HEK293T (cell line): ENCODE measurements at regions not wholly inside any gene's neighbourhood (a gene's known extent, or its start where the extent isn't known, plus 50 kb on each side); places are given as distances from the start of the nearest gene placed in this dataset.

Source experiments
- CTCF ChIA-PET: fragments of 350-600 bp; formaldehyde crosslinking; extraction: SDS; loops from one replicate; lab custom pipeline; 2021; ENCODE audit warnings: antibody characterized with exemption, inconsistent platforms; lab: Yijun Ruan, JAX
- POLR2A ChIA-PET: fragments of 350-600 bp; formaldehyde crosslinking; extraction: SDS; loops from one replicate; lab custom pipeline; 2020; ENCODE audit warnings: antibody characterized with exemption, inconsistent platforms; lab: Yijun Ruan, JAX
- DNase-seq: peaks from one replicate; pipeline ENCODE4 v3.0.0; 2012; ENCODE audit warnings: mixed read lengths; ENCODE audit errors: extremely low spot score
- ARNT ChIP-seq: fragments of 450-650 bp; IDR thresholded peaks from 2 replicates; pipeline ENCODE4 v1.6.1; 2017; ENCODE audit warnings: mild to moderate bottlenecking
- BHLHE40 ChIP-seq: fragments of 450-650 bp; IDR thresholded peaks from 2 replicates; pipeline ENCODE4 v1.6.1; 2016; ENCODE audit warnings: mild to moderate bottlenecking, moderate library complexity, borderline replicate concordance
- CTBP1 ChIP-seq: fragments of 450-650 bp; IDR thresholded peaks from 2 replicates; pipeline ENCODE4 v1.6.1; 2016; ENCODE audit warnings: borderline replicate concordance
- ELF4 ChIP-seq: fragments of 450-650 bp; IDR thresholded peaks from 2 replicates; pipeline ENCODE4 v1.6.1; 2017; ENCODE audit warnings: antibody characterized with exemption
- FOXA1 ChIP-seq: fragments of 450-650 bp; IDR thresholded peaks from 2 replicates; pipeline ENCODE4 v1.6.1; 2016; ENCODE audit warnings: mild to moderate bottlenecking
- FOXK2 ChIP-seq: fragments of 450-650 bp; IDR thresholded peaks from 2 replicates; pipeline ENCODE4 v1.6.1; 2016; ENCODE audit warnings: mild to moderate bottlenecking
- FOXM1 ChIP-seq: fragments of 450-650 bp; IDR thresholded peaks from 2 replicates; pipeline ENCODE4 v1.6.1; 2017; ENCODE audit warnings: mild to moderate bottlenecking, borderline replicate concordance
- HDGF ChIP-seq: fragments of 450-650 bp; IDR thresholded peaks from 2 replicates; pipeline ENCODE4 v1.6.1; 2017; ENCODE audit warnings: antibody characterized with exemption, borderline replicate concordance
- L3MBTL2 ChIP-seq: fragments of 450-650 bp; conservative IDR thresholded peaks from 2 replicates; pipeline ENCODE4 v1.6.1; 2016; ENCODE audit warnings: mild to moderate bottlenecking
- LEF1 ChIP-seq: fragments of 450-650 bp; IDR thresholded peaks from 2 replicates; pipeline ENCODE4 v1.6.1; 2017; ENCODE audit warnings: mild to moderate bottlenecking, borderline replicate concordance
- NFRKB ChIP-seq: fragments of 450-650 bp; IDR thresholded peaks from 2 replicates; pipeline ENCODE4 v1.6.1; 2016; ENCODE audit warnings: mild to moderate bottlenecking, moderate library complexity
- PKNOX1 ChIP-seq: fragments of 450-650 bp; IDR thresholded peaks from 2 replicates; pipeline ENCODE4 v1.6.1; 2016
- SP1 ChIP-seq: fragments of 450-650 bp; IDR thresholded peaks from 2 replicates; pipeline ENCODE4 v1.6.1; 2017
- SUZ12 ChIP-seq: fragments of 450-650 bp; IDR thresholded peaks from 2 replicates; pipeline ENCODE4 v1.6.1; 2016; ENCODE audit warnings: mild to moderate bottlenecking
- TARDBP ChIP-seq: fragments of 450-650 bp; IDR thresholded peaks from 2 replicates; pipeline ENCODE4 v1.6.1; 2016
- ZNF384 ChIP-seq: fragments of 450-650 bp; IDR thresholded peaks from 2 replicates; pipeline ENCODE4 v1.6.1; 2016

- no peak for DNase-seq
- TF ChIP-seq ARNT (no peak), HDGF (no peak), L3MBTL2 (no peak), PKNOX1 (no peak), BHLHE40 (no peak), CTBP1 (no peak), FOXM1 (no peak), ELF4 (no peak), LEF1 (no peak)
- POLR2A ChIA-PET, result no interaction called here
- CTCF ChIA-PET, result no interaction called here
Observed at GRCh38 chr1:188466539-188466938, 1637.8 kb downstream of the PLA2G4A start.

- DNase-seq, result no peak
- ChIA-PET CTCF (no interaction called here), POLR2A (no interaction called here)
- TF ChIP-seq ELF4, result no peak
Observed at GRCh38 chr1:188476606-188477005, 1647.9 kb downstream of the PLA2G4A start.

- no peak for DNase-seq
- ChIA-PET POLR2A (no interaction called here), CTCF (no interaction called here)
- TF ChIP-seq L3MBTL2, result no peak
- no peak for TF ChIP-seq ARNT
- no peak for TF ChIP-seq NFRKB
- TF ChIP-seq CTBP1, result no peak
- TF ChIP-seq FOXM1, result no peak
- no peak for TF ChIP-seq ELF4
- no peak for TF ChIP-seq ZNF384
- no peak for TF ChIP-seq SUZ12
- TF ChIP-seq SP1, result no peak
- no peak for TF ChIP-seq FOXK2
Observed at GRCh38 chr1:188489336-188490112, 1660.8 kb downstream of the PLA2G4A start.

GRCh38 chr1:188496506-188496905 is 1667.8 kb downstream of the PLA2G4A start:
- DNase-seq, result no peak
- no peak for TF ChIP-seq PKNOX1
- no peak for TF ChIP-seq SUZ12
- TF ChIP-seq LEF1, result no peak
- TF ChIP-seq L3MBTL2, result no peak
- TF ChIP-seq SP1, result no peak
- no peak for TF ChIP-seq FOXK2
- no peak for TF ChIP-seq NFRKB
- no peak for TF ChIP-seq TARDBP
- TF ChIP-seq CTBP1, result no peak
- no peak for TF ChIP-seq ELF4
- no peak for TF ChIP-seq ARNT
- TF ChIP-seq HDGF, result no peak
- ChIA-PET POLR2A (no interaction called here), CTCF (no interaction called here)

GRCh38 chr1:188497020-188497419 is 1668.3 kb downstream of the PLA2G4A start:
- ChIA-PET CTCF (no interaction called here), POLR2A (no interaction called here)
- TF ChIP-seq FOXA1 (no peak), ELF4 (no peak), HDGF (no peak), LEF1 (no peak), ZNF384 (no peak), ARNT (no peak), TARDBP (no peak), CTBP1 (no peak)
- DNase-seq, result no peak

- POLR2A ChIA-PET, result no interaction called here
- TF ChIP-seq ZNF384 (no peak), NFRKB (no peak), BHLHE40 (no peak), SP1 (no peak), FOXA1 (no peak)
- CTCF ChIA-PET, result no interaction called here
- DNase-seq, result no peak
Observed at GRCh38 chr1:188499690-188500089, 1670.9 kb downstream of the PLA2G4A start.

- ChIA-PET POLR2A (no interaction called here), CTCF (no interaction called here)
- DNase-seq, result peak; percentile 42
- TF ChIP-seq HDGF, result no peak
- TF ChIP-seq SP1, result no peak
- TF ChIP-seq FOXK2, result no peak
- no peak for TF ChIP-seq BHLHE40
- no peak for TF ChIP-seq ZNF384
- no peak for TF ChIP-seq FOXA1
- no peak for TF ChIP-seq CTBP1
- TF ChIP-seq NFRKB, result no peak
- no peak for TF ChIP-seq LEF1
- TF ChIP-seq ARNT, result no peak
- TF ChIP-seq ELF4, result no peak
- no peak for TF ChIP-seq PKNOX1
Observed at GRCh38 chr1:188514917-188515316, 1686.2 kb downstream of the PLA2G4A start.
